Brain pericyte (primary cell): ENCODE measurements at regions not wholly inside any gene's neighbourhood (a gene's known extent, or its start where the extent isn't known, plus 50 kb on each side); places are given as distances from the start of the nearest gene placed in this dataset.

Source experiments
- DNase-seq: peaks from one replicate; pipeline ENCODE4 v3.0.0-alpha.2; 2012; ENCODE audit warnings: low read depth, low spot score

DNA sequence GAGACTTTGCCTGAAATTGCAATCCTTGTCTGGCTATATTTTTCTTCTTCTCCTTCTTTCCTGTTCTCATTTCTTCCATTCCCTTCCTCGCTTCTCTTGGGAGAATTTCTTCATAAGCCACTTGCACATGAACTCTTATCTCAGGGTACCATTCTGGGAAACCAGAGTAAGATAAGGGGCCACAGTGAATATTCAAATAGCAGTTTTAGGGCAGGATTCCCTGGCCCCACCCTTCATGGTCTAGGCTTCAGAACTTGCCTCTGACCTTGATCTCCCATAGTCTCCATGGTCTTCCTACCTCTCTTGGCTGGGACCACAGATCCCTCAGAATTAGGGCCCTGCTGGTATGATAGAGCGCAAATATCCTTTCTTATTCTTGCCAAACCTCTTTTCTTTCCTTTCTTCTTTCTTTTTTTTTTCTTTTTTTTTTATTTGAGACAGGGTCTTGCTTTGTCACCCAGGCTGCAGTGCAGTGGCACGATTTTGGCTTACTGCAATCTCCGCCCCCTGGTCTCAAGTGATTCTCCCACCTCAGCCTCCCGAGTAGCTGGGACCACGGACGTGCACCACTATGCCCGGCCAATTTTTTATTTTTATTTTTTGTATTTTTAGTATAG lies 123.0 kb upstream of the CITED2 start:
- DNase-seq = no peak

DNA sequence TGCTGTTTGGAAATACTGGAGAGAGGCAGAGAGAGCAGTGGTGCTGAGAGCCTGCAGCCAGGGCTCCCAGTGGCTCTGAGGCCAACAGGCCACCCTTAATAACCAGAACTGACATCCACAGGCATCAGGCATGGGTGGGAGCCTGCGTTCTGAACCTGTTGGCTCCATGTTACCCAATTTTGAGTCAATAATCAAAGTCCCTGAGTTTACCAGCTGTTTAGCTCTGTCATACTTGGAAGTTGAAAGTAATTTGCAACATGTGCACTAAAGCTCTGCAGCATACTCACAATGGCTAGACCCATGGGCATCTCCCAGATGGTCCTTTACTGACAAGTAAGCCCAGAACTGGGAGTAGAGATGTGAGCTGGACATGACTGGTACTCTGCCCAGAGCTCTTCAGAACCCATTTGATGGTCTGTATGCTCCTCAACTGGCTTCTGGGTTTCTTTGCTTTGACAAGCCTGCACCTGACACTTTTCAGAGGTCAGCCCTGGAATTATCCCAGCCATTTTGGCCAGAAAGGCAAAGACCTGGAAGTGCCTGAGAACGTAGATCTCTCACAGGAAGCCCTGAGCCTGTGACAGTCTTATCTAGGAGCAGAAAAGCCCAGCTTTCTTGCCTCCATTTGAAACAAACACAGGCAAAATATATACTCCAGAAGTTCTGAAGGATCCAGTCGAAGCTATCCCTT lies 122.4 kb upstream of the CITED2 start:
- DNase-seq = no peak

DNA sequence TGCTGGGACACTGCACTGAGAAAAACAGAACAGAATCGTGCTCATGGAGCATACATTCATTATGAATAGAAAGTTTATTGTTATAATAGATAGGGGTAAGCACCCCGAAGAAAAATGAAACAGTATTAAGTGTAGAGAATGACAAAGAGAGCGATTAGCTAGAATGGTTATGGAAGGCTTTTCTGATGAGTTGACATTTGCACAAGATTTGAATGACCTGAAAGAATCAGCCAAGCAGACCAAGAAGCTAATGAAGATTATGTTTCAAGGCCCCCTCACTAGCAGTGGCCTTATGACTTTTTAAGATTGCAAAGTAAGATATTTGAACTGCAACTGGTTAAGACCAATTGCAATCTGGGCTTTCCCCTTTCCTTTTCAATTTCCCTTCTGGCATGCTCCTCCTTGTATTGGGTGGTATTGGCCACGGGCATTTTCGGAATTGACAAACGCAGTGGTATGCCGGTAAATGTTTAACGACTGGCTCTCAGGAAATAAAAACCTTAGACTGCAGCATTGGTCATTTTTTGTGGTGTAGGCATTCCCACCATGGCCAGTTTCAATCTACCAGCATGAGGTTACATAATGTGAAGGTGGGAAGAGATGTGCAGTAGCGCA lies 120.0 kb upstream of the CITED2 start:
- DNase-seq = no peak

DNA sequence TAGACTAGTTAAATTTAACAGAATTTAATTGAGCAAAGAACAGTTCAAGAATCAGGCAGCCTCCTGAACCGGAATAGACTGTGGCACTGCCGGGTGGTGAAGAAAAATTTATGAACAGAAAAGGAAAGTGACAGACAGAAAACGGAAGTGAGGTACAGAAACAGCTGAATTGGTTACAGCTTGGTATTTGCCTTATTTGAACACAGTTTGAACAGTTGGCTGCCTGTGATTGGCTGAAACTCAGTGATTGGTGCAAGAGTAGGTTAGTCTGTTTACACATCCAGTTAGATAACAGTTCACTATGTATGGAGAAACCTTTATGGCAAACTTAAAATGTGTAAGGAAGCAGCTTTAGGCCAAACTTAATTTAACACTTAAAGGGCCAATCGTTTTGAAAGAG lies 116.0 kb upstream of the CITED2 start:
- no peak for DNase-seq

DNA sequence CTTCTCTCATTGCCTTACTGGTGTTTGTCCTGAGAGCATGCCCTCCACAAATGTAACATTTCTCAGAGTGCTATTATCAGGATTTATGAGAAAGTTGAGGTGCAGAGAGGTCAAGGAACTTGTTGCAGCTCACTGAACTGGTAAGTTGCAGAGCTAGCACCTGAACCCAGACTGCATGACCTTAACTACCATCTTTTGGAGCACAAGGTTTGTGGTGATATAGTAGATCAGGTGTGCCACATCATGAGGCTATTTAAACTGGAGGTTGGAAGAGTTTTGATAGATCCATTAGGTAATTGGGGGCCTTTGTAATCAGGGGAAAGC lies 112.0 kb upstream of the CITED2 start:
- DNase-seq = no peak

DNA sequence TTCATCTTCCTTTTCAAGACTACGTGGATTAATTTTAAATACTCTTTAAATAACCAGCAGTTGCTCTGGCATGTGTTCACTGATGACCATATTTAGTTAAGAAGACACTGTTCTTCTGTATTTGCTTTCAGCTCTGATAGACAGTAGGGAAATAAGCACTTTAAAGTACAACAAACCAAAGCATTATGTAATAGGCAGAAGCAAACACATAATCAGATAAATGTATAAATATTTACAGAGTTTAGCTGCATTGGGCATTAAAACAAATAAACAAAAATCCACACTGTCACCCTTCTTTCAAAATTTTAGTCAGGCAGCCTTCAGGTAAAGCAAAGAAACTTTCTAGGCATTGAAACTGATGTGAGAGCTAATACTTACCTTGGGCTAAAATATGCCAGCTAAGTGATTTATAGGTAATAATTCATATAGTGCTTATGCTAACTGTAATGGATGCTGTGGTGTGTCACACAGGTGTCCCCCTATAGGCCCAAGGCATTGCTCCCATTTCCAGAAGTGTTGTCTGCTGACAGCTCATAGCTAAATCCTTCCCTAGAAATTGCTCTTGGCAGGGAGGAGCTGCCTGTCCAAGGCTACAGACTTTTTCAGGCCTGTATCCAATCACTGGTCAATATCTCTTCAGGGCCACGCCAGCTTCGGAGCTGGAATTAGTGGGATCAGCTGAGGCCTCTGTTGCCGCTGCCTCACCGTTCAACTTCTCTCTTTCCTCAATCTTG lies 111.5 kb upstream of the CITED2 start:
- no peak for DNase-seq

DNA sequence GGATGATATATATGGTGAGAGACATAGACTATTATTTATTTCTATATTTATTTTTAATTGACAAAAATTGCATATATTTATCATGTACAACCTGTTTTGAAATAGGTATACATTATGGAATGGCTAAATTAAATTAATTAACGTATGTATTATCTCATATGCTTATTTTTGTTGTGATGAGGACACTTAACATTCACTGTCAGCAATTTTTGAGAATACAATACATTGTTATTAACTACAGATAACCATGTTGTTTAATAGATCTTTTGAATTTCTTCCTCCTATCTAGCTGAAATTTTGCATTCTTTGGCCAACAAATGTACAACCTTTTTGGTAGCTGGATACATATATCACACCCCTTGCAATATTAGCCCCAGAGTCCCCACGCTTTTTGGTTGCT lies 110.7 kb upstream of the CITED2 start:
- no peak for DNase-seq

DNA sequence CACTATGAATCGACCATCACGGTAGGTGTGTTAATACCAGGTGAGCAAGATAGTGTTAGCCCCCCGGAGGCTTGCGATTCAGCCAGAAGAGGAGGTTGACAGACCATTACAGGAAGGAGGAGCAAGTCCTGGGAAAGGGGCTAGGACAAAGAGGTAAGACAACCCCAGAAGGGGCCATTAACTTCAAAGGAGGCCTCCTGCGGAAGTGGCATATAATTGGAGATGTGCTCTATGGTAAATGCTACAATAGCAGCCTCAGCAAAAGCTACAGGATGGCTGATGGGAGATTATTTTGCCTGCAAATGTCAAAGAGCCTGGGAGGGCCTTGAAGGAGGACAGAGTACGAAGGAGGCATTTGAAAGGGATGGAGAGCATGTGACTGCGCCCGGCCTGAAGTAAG lies 108.6 kb upstream of the CITED2 start:
- no peak for DNase-seq

DNA sequence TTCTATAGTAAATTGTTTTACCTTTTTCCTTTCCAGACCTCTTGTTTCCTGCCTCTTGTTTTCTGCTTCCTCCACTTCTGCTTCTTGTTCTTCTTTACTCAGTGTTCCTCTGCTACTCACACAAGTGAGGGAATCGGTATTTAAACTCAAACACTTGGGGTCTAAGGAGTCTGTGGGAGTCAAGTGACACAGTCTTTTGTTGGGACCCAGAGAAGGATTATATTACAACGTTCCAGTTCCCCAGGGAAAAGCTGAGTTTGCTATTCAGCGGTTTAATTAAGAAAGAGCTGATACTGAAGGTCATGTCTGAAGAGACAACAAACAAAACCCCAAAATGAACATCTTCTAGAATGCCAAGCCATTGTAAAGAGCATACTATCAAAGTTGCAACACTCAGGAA lies 107.8 kb upstream of the CITED2 start:
- DNase-seq = no peak

DNA sequence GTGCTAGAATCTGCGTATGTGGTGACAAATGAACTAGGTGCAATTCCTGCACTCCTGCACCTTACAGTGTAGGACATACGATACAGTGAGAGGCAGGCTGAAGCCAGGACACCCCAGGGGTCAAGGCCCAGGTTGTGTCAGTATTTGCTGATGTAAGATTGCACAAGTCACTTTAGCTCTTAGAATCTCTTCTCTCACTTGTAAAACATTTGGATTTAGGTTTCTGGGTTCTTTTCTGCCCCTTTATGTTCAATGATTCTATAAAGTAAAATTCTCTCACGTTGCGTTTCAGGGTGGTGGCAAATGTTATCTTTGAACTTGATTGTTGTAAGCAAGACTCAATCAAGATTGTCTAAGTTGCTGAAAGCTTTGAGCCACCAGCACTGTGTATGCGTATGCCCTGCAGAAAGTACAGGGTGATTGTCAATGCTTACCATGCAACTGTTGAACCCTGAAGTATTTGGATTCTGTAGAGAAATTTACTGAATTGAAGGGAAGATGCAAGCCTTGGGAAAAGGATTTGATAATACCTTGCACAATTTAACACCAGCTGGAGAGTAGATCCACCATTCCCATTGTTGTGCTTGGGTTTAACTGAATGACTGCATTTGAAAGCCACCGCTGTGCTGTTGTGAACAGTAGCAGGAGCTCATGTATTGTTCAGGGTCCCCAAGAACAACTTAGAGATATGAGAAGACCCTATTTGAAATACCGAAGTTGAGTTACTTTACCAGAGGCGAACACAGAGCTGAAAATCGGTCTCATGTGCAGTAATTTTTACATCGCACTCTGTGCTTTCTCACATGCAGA lies 106.1 kb upstream of the CITED2 start:
- no peak for DNase-seq

DNA sequence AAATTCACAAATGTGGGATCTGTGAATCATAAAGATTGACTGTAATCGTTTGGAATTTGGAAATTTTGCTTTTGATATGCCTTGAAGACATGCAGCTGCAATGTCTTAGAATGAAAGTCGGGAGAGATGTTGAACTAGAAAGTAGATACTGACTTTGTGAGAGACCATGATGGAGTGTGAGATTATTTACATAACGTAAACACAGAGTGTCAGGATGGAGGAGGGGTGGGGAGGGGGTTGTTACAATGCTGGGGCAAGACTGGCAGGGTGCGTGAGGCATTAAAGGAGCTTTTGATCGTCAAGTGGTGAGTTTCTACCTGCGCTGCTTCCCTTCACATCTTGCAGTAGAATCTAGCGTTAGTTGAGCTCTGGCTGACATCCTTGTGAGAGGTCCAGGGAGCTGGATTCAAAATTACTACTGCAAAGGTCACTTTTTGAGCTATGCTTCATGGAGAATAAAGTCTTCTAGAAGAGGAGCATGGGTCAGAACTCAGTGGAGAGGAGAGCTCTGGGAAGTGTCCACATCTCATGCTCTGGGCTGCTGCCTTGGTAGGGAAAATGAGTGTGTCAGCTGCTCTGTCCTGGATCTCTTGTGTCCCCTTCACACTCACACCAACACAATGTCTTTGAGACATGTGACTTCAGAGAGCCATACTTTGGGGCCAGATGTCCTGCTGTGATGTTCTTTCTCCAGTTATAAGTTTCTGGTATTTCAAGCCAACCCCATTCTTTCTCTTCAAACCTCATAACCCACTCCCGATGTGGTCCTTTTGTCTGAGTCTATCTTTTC lies 105.2 kb upstream of the CITED2 start:
- no peak for DNase-seq

DNA sequence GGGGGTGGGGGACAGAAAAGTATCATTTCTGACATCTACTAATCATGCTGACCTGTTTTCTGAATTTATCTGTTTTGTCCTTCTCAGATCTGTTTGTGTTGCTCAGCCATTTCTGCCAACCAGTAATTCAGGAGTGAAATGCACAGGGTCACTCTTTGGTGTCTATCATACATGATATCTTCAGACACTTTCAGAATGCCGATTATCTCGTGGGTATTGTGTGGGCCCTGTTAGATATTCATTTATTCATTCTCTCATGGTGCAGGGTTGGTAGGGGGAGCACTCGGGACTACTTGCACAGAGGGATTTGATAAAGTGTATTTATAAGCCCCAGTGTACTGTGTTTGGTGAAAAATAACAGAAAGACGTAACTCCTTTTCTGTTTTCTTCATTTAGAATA lies 101.2 kb upstream of the CITED2 start:
- no peak for DNase-seq

DNA sequence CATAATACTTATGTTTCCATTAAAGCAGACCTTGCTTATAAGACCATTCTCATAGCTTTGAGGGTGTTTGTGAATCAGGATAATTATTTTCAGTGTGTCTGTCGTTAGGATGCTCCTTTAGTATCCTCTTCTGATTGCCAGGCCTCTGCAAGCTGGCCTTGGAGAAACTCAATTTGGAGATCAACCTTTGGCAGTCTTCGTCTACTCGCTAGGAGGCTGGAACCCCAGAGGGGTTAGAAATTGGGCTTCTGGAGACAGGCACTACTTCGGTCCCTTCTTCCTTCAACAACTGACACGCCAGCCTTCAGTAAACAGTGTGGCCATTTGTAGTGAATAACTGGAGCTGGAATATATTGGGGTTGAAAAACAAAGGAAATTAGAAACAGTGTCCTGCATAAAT lies 100.8 kb upstream of the CITED2 start:
- no peak for DNase-seq

DNA sequence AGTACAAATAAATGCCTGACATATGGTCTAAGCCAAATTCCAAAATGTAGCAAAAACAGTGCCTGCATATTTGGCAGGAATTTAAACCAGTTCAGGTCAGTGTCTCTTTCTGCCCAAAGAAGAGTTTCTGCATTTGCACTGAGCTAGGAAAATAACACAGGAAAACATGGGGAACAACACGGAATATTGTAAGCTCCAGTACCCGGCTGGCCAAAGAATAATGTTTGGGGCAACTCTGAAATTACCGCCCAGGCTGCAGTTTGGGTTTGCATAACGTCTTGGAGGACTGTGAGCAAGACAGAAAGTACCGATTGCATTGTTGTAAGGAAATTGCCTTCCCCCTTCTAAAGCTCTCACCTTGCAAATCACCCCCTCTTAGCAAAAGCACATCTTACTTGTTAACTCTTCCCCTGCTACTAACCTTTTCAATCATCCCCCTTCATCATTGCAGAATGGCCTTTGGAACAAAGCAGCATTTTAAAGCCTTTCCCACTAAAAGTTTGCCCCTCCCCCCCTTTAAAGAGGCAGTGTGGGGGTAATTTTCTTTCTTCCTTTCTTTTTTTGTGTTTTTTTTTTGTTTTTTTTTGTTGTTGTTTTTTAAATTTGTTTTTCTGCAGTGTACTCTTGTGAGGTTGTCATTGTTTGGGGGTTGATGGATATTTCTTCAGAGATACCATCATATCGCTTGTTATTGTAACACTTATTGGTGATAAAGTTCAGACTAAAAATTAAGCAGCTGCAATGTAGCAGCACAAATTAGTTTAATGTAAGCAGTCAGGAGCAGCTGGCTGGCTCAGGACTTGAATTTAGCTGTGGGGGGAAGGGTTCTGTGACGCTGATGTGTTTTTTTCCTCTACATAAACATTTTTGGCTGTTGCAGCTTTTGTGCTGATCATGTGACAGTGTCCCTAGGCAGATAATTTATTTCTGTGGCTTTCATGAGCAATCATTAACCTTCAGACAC lies 100.0 kb upstream of the CITED2 start:
- DNase-seq = no peak

DNA sequence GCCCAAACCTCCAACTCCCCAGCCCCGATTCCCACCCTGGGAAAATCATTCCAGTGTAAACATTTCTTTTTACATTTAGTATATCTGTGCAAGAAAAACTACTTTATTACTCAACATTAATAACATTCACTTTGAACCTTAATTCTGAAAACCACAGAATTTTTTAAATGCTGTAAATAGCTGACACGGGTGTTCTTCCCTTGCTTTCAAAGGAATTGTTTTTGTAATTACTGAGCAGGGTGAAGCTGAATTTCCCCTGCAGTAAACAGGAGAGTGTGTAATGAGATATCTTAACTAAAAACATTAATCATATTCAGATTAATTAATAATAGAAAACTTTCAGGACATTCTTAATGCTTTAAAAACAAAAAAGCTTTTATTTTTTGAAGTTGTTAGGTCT lies 99.3 kb upstream of the CITED2 start:
- DNase-seq = no peak

DNA sequence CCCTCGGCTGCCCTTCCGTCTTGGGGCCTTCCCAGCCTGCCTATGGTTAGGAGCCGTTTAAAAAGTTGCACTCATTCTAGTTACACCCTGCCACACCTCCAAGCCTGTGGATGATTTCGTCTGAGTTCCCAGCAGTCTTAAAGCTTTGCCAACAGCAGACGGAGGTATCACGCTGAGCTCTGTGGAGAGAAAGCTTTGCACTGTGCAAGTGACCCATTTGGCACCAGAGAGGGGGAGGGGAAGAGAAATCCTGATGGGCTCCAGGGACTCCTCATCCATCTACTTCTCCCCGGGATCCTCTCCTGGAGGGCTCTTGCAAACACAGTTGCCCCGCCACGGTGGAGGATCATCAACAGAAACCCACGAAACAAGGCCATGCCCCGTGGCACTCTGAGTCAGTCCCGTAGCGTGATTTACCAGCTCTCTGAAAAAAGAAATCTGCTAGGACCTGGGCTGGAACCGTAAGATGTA lies 98.8 kb upstream of the CITED2 start:
- peak; percentile 47 for DNase-seq

DNA sequence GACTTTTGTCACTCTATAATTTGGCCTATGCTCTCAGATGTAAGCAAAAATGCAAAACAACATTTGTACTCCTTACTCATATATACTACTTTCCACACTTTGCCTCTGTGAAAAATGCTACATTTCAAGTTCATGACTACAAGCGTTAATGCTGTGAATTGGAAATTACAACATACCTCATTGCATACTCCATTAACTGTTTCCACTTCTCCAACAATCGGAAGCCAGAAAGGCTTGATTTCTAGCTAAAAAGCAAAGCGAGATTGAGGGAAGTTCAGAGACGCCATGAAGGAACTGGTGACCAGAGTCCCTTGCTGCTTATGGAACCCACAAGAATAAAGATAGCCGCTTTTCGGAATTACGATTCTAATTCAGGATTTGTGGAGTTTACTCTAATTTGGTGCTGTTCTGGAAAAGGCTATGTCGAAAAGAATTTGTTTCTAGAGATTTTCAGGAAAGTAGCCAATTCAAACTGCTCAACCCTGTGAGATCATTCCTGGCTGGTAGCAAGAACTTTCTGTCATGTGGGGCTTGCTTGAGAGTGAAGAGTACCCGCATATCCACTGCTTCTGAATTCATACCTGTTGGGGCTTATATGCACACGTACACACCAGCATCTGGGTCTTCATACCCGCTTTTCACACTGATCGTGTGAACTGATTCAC lies 98.0 kb upstream of the CITED2 start:
- DNase-seq = no peak

DNA sequence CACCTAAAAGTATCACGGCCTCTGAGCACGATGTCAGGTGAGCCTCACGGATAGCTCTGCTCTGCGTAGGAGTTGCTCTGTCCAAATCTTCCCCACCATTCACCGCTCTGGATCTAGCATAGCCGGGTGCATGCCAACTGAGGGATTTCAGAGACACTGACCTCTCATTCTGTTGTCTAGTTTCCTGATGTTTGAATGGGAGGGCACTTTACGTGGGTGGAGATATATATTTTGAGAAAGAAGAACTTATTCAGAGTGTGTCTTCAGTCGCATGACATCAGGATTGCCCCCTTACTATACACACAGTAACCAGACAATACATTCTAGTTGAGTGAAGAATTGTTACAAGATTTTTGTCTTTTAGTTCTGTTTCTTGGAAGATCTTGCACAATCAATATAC lies 96.5 kb upstream of the CITED2 start:
- DNase-seq = no peak

DNA sequence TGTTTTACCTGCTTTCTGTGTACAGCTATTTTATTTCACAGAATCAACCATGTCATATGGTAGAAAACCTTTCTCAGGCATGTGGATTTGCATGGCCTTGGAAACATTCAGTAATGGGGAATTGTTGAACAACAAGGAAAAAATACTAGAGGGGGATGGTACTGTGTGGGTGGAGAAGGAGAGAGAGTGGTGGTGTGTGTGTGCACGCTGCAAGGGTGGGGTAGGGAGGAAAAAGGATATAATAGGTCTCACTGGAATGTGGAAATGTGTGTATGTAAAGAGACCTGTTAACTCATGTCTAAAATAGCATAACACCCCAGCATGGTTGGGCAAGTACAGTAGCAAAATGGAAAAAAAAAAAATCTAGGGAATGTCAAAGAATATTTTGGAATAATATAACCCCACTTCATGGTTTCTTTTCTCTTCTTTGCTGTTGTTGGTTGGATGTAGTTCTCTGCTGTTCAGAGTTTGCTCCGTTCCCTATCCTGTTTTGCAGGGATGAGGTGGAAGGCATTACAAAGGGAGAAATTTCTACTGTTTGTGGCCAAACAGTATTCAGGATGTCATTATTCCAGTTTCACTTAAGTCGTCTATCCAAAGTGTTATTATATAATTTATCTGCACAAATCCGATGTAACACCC lies 93.9 kb upstream of the CITED2 start:
- no peak for DNase-seq
